ENCODE measurements at regions not wholly inside any gene's neighbourhood (a gene's known extent, or its start where the extent isn't known, plus 50 kb on each side); places are given as distances from the start of the nearest gene placed in this dataset.

DNA sequence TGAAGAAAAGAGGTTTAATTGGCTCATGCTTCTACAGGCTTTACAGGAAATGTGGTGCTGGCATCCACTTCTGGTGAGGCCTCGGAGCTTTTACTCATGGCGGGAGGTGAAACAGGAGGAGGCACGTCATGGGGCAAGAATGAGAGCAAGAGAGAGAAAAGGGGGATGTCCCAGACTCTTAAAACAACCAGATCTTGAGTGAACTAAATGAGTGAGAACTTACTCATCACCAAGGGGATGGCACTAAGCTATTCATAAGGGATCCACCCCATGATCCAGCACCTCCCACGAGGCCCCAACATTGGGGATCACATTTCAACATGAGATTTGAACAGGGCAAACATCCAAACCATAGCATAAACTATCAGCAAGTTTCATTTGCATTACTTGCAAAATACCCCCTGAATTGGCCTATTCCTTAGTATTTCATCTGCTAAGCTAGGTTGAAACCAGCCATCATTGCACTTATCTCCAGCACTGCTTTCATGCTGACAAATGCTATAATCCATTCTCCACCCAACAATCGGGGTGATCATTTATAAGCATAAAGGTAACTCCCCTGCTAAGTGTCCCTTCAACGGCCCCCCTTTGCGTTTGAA lies 179.0 kb downstream of the NOC3L start:
- POLR2A ChIA-PET, result no interaction called here
- no peak overlapping the region for H3K27ac ChIP-seq (ENCODE audit: extremely low read depth, low read depth, low read length)

More for the DNA sequence above, 179.0 kb downstream of the NOC3L start:
- no peaks in the 10 kb centered on the region for H3K36me3 ChIP-seq (ENCODE audit: control insufficient read depth in 2 of 2, insufficient read depth in 1 of 2, low read length in 2 of 2)
- CTCF ChIA-PET, result interaction anchor here (0.6 to 1.3 kb wide), 2 partner anchors 71 to 267 kb away, joined by 3 read pairs; no protein-coding TSS in a partner anchor
- H3K4me3 ChIP-seq (ENCODE audit: low read depth, low read length), result no peak overlapping the region
- no peaks in the 10 kb centered on the region for H3K4me1 ChIP-seq (ENCODE audit: control insufficient read depth, insufficient read depth, low read length)
- TF ChIP-seq, protein P1, sequence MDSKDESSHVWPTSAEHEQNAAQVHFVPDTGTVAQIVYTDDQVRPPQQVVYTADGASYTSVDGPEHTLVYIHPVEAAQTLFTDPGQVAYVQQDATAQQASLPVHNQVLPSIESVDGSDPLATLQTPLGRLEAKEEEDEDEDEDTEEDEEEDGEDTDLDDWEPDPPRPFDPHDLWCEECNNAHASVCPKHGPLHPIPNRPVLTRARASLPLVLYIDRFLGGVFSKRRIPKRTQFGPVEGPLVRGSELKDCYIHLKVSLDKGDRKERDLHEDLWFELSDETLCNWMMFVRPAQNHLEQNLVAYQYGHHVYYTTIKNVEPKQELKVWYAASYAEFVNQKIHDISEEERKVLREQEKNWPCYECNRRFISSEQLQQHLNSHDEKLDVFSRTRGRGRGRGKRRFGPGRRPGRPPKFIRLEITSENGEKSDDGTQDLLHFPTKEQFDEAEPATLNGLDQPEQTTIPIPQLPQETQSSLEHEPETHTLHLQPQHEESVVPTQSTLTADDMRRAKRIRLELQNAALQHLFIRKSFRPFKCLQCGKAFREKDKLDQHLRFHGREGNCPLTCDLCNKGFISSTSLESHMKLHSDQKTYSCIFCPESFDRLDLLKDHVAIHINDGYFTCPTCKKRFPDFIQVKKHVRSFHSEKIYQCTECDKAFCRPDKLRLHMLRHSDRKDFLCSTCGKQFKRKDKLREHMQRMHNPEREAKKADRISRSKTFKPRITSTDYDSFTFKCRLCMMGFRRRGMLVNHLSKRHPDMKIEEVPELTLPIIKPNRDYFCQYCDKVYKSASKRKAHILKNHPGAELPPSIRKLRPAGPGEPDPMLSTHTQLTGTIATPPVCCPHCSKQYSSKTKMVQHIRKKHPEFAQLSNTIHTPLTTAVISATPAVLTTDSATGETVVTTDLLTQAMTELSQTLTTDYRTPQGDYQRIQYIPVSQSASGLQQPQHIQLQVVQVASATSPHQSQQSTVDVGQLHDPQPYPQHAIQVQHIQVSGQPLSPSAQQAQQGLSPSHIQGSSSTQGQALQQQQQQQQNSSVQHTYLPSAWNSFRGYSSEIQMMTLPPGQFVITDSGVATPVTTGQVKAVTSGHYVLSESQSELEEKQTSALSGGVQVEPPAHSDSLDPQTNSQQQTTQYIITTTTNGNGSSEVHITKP (tag by site-specific recombination; IDR thresholded peaks at IDR 0.05), result 0 out of 2 replicates have a peak, but pooled peaks have one; percentile 34
- no peak for TF ChIP-seq ZNF561 (tag by site-specific recombination; IDR thresholded peaks at IDR 0.05; ENCODE audit: borderline replicate concordance)
- TF ChIP-seq ZNF18 (tag by site-specific recombination; IDR thresholded peaks at IDR 0.05), result no peak
- no peak for TF ChIP-seq ZNF26 (tag by site-specific recombination; IDR thresholded peaks at IDR 0.05)
- no peak for TF ChIP-seq ZNF629 (tag by site-specific recombination; IDR thresholded peaks at IDR 0.05)
- no peak for TF ChIP-seq TCF7L2 (IDR thresholded peaks at IDR 0.05; ENCODE audit: borderline replicate concordance, low read depth, low read length)
- TF ChIP-seq ZNF114 (tag by site-specific recombination; IDR thresholded peaks at IDR 0.05), result no peak
- no peak for TF ChIP-seq ZNF202 (tag by site-specific recombination; IDR thresholded peaks at IDR 0.05; ENCODE audit: borderline replicate concordance)
- TF ChIP-seq ZFP37 (tag by site-specific recombination; IDR thresholded peaks at IDR 0.05), result no peak
- TF ChIP-seq GLIS1 (tag by site-specific recombination; IDR thresholded peaks at IDR 0.05), result peak; percentile 52
- no peak for TF ChIP-seq GLI4 (tag by site-specific recombination; IDR thresholded peaks at IDR 0.05)
- no peak for TF ChIP-seq ZNF544 (tag by site-specific recombination; IDR thresholded peaks at IDR 0.05)
- no peak for TF ChIP-seq PRDM4 (tag by site-specific recombination; IDR thresholded peaks at IDR 0.05)
- no peaks in the 10 kb centered on the region for H3K9me3 ChIP-seq (ENCODE audit: control insufficient read depth, insufficient read depth, low read depth, low read length)

All from HEK293 (cell line).